HepG2 (cell line): ENCODE measurements at regions not wholly inside any gene's neighbourhood (a gene's known extent, or its start where the extent isn't known, plus 50 kb on each side); places are given as distances from the start of the nearest gene placed in this dataset.

Experiments
- FOXJ3 ChIP-seq: sonication (generic); formaldehyde crosslinking; IDR thresholded peaks from 2 replicates; pipeline ENCODE4 v1.4.0; 2020; ENCODE audit warnings: missing genetic modification reagents, mild to moderate bottlenecking, borderline replicate concordance
- JUN ChIP-seq: sonication (generic); formaldehyde crosslinking; IDR thresholded peaks from 2 replicates; pipeline ENCODE4 v1.4.0; 2020; ENCODE audit warnings: mild to moderate bottlenecking, missing genetic modification reagents
- PBX3 ChIP-seq: sonication (generic); formaldehyde crosslinking; IDR thresholded peaks from 2 replicates; pipeline ENCODE4 v1.8.1; 2023; ENCODE audit warnings: missing genetic modification reagents, inconsistent platforms, borderline replicate concordance
- PLSCR1 ChIP-seq: sonication (generic); formaldehyde crosslinking; IDR thresholded peaks from 2 replicates; pipeline ENCODE4 v1.5.0; 2020; ENCODE audit warnings: missing genetic modification reagents, mild to moderate bottlenecking, borderline replicate concordance
- ZFP36 ChIP-seq: fragments of 150-350 bp; IDR thresholded peaks from 2 replicates; pipeline ENCODE4 v1.6.1; 2018; ENCODE audit warnings: borderline replicate concordance, low read length, low read depth; ENCODE audit not compliant: partially characterized antibody
- ZZZ3 ChIP-seq: sonication (generic); formaldehyde crosslinking; IDR thresholded peaks from 2 replicates; pipeline ENCODE4 v1.4.0; 2020; ENCODE audit warnings: missing genetic modification reagents, mild to moderate bottlenecking, borderline replicate concordance

DNA sequence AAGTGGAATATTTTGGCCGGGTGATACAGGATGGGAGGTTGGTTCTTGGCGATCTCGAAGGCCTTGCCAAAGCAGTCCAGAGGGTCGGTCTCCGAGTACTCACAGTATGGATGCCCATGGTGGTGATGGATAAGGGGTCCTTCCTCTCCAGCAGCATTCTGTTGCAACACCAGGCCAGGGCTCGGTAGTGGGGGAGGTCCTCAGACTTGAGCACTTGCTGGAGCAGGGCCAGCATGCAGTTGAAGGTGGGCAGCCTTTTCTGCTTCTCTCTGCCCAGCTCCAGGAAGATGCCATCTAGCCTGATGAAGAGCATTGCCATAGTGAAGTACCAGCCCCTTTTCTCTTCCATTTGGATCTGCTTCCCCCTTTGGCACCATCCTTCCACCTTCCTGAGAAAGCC lies 99.4 kb upstream of the MCHR2 start:
- no peak for TF ChIP-seq JUN (CRISPR knock-in tag)
- no peak for TF ChIP-seq FOXJ3
- no peak for TF ChIP-seq ZFP36
- no peak for TF ChIP-seq ZZZ3 (CRISPR knock-in tag)
- TF ChIP-seq PBX3, result no peak
- no peak for TF ChIP-seq PLSCR1 (CRISPR knock-in tag)
